Adrenal gland (tissue), 9 donors: ENCODE measurements at regions not wholly inside any gene's neighbourhood (a gene's known extent, or its start where the extent isn't known, plus 50 kb on each side); places are given as distances from the start of the nearest gene placed in this dataset.

Source experiments
- DNase-seq, 7 donors: peaks; one replicate each; pipeline ENCODE4 v3.0.0-alpha.2; 2019 to 2020
- H3K27ac ChIP-seq, 5 donors: fragments of 200-600 bp; sonication (generic) in 4 of 5; 1 replicate in 3 of 5; 2 replicates in 2 of 5; pipeline versions ENCODE4 v1.5.1 to v1.8.0; 2016 to 2020; ENCODE audit warnings: mild to moderate bottlenecking in 1 of 5
- H3K27me3 ChIP-seq: fragments of 200-600 bp; 2 replicates; pipeline ENCODE4 v1.8.0; 2021
- H3K36me3 ChIP-seq, 2 donors: fragments of 200-600 bp; replicated peaks in 1 of 2; 1 replicate in 1 of 2; 2 replicates in 1 of 2; pipeline versions ENCODE4 v1.5.1 to v1.8.0; 2018 to 2022
- H3K4me1 ChIP-seq, 2 donors: fragments of 200-600 bp; replicated peaks in 1 of 2; 1 replicate in 1 of 2; 2 replicates in 1 of 2; pipeline versions ENCODE4 v1.5.1 to v1.8.0; 2018 to 2021
- H3K4me3 ChIP-seq, 4 donors: fragments of 200-600 bp; sonication (generic) in 3 of 4; one replicate each; pipeline ENCODE4 v1.5.1; 2016 to 2018
- H3K9me3 ChIP-seq, 3 donors: fragments of 200-600 bp; sonication (generic) in 1 of 3; replicated peaks in 1 of 3; 1 replicate in 2 of 3; 2 replicates in 1 of 3; pipeline versions ENCODE4 v1.5.1 to v1.8.0; 2016 to 2021
- CTCF ChIP-seq, 6 experiments: fragments of 450-650 bp in 4 of 6; fragments of 200-600 bp in 2 of 6; sonication (generic) in 1 of 6; IDR thresholded peaks; 1 replicate in 5 of 6; 2 replicates in 1 of 6; pipeline versions ENCODE4 v1.5.1 to v1.8.0; 2016 to 2021; ENCODE audit warnings: antibody characterized with exemption in 6 of 6, mild to moderate bottlenecking in 2 of 6, moderate library complexity in 1 of 6
- POLR2A ChIP-seq, 2 donors: fragments of 450-650 bp; IDR thresholded peaks; one replicate each; pipeline ENCODE4 v1.6.1; 2017; ENCODE audit warnings: antibody characterized with exemption in 2 of 2, mild to moderate bottlenecking in 2 of 2, moderate library complexity in 1 of 2
- WGBS, 4 donors: extraction: QIAGEN DNeasy Blood & Tissue Kit in 2 of 4; methylation state at CpG; one replicate each; pipeline versions ENCODE4 v1.1.5 to v1.1.7; 2013 to 2017; 5-methylcytosine and 5-hydroxymethylcytosine counted together
- intact Hi-C, 2 donors: fragments of 100-400 bp; cut with DNase I; formaldehyde crosslinking; loops; one replicate each; pipeline versions ENCODE4 v1.14.1 to v1.15.0; 2022 to 2023
- donor health status: healthy with polysubstance abuse.
- donor health status: Bipolar disorder and iron deficiency.
- donor health status: DM: yes; HTN: yes; CAD: no.
- donor health status: DM: no; HTN: no; CAD: no.
- donor health status: DM: no; HTN: no; CAD: no.

- no peak overlapping the region for H3K27ac ChIP-seq
- no peaks in the 10 kb centered on the region for H3K4me1 ChIP-seq
- no peak for DNase-seq
- no peaks in the 10 kb centered on the region for H3K27me3 ChIP-seq
- no peaks in the 10 kb centered on the region for H3K9me3 ChIP-seq
- intact Hi-C loops = no loop called here
- H3K4me3 ChIP-seq = no peak overlapping the region
- 50 to 70% (median 57%) methylated on average over 3 of the region's 3 CpGs for WGBS, 4 donors
- TF ChIP-seq CTCF (IDR thresholded peaks at IDR 0.05) (no peak), POLR2A (IDR thresholded peaks at IDR 0.05) (no peak)
- H3K36me3 ChIP-seq = no peaks in the 10 kb centered on the region
Measured at GRCh38 chr21:28590676-28591075, 402.0 kb downstream of the LTN1 start.

GRCh38 chr21:28590026-28590425 lies 402.7 kb downstream of the LTN1 start:
- H3K9me3 ChIP-seq = no peaks in the 10 kb centered on the region
- intact Hi-C loops = no loop called here
- no peak overlapping the region for H3K4me3 ChIP-seq
- H3K27ac ChIP-seq = no peak overlapping the region
- no peaks in the 10 kb centered on the region for H3K36me3 ChIP-seq
- no peaks in the 10 kb centered on the region for H3K27me3 ChIP-seq
- no peak for DNase-seq
- no peak for TF ChIP-seq CTCF (IDR thresholded peaks at IDR 0.05)
- no peak for TF ChIP-seq POLR2A (IDR thresholded peaks at IDR 0.05)
- WGBS, 4 donors = 52 to 75% (median 67%) methylated on average over 2 of the region's 2 CpGs
- no peaks in the 10 kb centered on the region for H3K4me1 ChIP-seq

- no peaks in the 10 kb centered on the region for H3K9me3 ChIP-seq
- H3K27ac ChIP-seq = no peak overlapping the region
- H3K27me3 ChIP-seq = no peaks in the 10 kb centered on the region
- intact Hi-C loops = no loop called here
- H3K4me1 ChIP-seq = no peaks in the 10 kb centered on the region
- no peak overlapping the region for H3K4me3 ChIP-seq
- DNase-seq = no peak
- WGBS, 4 donors = 70 to 86% (median 78%) methylated on average over 1 of the region's 1 CpG
- TF ChIP-seq CTCF (IDR thresholded peaks at IDR 0.05) = no peak
- TF ChIP-seq POLR2A (IDR thresholded peaks at IDR 0.05) = no peak
- H3K36me3 ChIP-seq = no peaks in the 10 kb centered on the region
Measured at GRCh38 chr21:28588997-28589396, 403.7 kb downstream of the LTN1 start.

DNA sequence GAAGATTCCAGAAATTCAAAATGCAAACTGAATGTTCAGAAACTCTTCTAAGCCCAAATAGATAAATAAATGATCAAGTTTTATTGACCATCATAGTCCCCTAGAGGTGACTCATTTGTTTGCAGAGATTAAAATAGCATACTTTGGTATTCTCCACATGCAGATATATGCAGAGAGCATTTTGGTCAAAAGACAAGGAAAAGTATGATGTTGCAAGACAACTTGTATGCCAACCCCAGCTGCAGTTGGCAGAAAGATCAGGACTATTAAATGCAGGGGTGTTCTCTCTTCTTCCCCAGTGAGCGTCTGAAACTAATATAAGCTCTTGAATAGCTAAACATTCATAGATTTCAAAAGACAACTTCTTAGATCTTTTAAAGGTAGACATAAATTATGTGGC lies 404.9 kb downstream of the LTN1 start:
- WGBS, 4 donors = 0 to 63% (median 22%) methylated on average over 1 of the region's 1 CpG
- intact Hi-C loops = no loop called here
- Histone ChIP-seq H3K36me3 (no peaks in the 10 kb centered on the region), H3K4me1 (no peaks in the 10 kb centered on the region), H3K9me3 (no peaks in the 10 kb centered on the region), H3K27ac (no peak overlapping the region), H3K4me3 (no peak overlapping the region), H3K27me3 (no peaks in the 10 kb centered on the region)
- TF ChIP-seq POLR2A (IDR thresholded peaks at IDR 0.05) (no peak), CTCF (IDR thresholded peaks at IDR 0.05) (no peak)
- no peak for DNase-seq
